NCI-H748 treated with DMSO at 0.1 percent for 48 hours (cell line): ENCODE measurements at regions not wholly inside any gene's neighbourhood (a gene's known extent, or its start where the extent isn't known, plus 50 kb on each side); places are given as distances from the start of the nearest gene placed in this dataset.

Experiments
- DNase-seq: peaks from one replicate; lab custom pipeline; 2025; lab: John Stamatoyannopoulos, UW

- DNase-seq = no peak
Observed at GRCh38 chr2:30048636-30049175, 98.1 kb upstream of the YPEL5 start.

DNA sequence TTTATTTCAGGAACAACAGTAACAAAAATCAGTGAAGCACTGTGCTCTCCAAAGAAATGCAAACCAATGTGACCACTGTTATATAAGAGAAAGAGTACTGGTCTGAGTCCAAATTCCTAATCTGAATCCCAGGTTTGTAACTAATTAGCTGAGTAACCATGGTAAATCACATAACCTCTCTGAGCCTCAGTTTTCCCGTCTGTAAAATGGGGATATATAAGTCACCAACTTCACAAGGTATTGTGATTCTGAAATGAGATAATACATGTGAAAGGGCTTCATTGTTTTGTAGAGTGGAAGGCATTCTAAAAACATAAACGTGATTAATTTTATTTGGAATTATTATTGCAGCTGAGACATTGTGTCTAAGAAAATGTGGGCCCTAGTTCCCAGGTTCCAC lies 91.3 kb upstream of the YPEL5 start:
- no peak for DNase-seq

DNA sequence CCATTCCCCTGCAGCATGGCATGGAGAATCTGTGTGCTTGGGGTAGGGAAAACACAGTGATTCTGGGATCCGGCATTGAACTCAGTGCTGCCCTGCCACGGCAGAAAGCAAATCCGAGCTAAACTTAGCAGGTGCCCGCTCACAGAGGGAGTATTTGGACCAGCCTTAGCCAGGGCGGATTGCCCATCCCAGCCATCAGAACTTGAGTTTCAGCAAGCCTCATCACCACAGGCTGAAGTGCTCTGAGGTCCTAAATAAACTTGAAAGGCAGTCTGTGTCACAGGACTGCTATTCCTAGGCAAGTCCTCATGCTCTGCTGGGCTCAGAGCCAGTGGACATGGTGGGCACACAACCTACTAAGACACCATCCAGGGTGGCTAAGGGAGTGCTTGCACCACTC lies 86.2 kb upstream of the YPEL5 start:
- DNase-seq = no peak

DNA sequence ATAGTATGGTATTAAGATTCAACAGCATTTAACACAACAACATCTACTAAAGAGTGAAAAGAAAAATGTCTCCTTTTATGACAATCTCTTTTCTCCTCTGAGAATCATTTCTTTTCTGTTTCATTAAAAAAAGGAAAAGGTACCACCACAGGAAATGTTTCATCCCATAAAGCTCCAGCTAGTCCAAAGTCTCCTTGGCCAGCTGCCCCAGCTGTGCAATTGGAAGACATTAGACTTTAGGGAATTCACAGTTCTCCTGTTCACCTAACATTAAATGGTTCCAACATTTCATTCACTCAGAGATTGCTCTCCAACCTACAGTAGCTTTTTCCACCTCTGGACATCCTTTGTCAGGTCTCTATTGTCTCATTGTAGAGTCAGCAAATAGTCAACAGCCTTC lies 78.7 kb upstream of the YPEL5 start:
- DNase-seq = no peak

DNA sequence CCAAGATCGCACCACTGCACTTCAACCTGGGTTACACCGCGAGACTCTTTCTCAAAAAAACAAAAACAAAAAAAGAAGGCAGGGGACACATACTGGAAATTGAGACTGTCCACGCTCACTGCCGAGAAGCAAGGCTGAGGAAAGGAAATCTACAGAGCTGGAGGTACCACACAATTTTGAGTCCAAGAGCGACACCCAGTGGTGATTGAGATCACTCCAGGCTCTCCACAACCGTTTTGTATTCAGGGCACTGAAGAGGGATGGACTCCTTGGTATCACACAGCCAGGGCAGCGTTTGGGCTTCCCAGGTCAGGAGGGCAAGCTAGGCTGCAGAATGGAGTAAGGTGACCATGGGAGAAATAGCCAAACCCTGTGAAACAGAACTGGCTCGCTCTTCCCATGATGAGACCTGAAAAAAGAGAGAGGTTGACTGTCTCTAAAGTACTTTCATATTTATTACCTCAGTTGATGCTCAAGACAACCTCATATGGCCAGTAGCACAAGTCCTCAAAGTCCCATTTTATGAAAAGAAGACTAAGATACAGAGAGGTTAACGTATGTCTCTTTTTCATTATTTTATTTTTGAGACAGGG lies 74.5 kb upstream of the YPEL5 start:
- DNase-seq = peak; percentile 0

DNA sequence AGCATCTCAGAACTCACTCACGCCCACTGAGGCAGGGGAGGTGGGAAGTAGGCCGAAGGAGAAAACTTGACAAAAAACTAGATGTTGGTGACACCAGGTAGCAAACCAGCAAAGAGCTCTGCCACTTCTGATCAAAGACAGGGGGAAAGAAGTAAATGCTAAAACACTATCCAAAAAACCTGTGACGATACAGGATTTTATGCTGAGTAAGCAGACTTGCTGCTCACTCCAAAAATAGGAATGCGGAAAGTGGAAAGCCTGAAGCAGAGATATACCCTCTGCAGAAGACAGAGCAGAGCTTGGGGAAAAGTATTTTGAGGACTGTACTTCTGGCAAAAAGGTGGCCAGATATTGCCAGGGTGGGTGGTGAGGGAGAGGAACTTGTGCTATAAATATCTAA lies 73.3 kb upstream of the YPEL5 start:
- DNase-seq = no peak

DNA sequence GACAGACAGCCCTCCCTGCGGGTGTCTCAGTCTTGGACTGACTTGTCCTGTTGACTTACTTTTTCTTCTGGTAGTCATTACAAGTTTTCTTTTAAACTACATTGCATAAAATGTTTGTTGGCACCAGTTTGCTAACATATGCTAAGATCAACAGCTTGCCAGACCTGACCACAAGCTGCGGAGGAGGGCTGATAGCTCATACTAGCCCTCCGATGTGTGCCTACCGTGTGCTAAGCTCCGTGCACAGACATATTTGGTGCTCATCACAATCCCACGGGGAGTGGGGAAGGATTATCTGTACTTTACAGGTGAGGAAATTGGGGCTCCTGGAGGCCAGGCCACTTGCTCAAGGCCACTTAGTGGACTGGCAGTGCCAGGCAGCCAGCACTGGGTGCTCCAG lies 72.8 kb upstream of the YPEL5 start:
- DNase-seq = no peak

DNA sequence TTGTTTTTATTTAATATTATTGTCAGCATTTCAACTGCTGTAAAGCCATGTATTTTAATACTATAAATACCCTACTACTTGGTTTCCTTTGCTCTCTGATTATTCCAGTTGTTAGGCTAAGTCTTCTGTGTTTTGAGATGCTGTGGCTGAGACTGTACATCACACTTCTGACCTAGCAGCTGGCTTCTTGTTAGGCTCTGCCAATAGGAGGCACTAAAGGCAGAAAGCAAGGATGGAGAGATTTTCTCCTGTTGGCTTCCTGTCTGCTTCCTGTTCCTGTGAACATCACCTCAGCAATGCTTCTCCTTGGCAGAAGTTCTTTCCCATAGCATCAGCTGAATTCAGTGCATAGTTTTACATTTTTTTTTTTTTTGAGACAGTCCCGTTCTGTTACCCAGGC lies 68.3 kb upstream of the YPEL5 start:
- DNase-seq = no peak

GRCh38 chr2:30084915-30085314 lies 61.9 kb upstream of the YPEL5 start:
- DNase-seq = no peak

- no peak for DNase-seq
Observed at GRCh38 chr2:30089171-30089570, 57.6 kb upstream of the YPEL5 start.

GRCh38 chr2:30095402-30095801 lies 51.4 kb upstream of the YPEL5 start:
- DNase-seq = no peak

DNA sequence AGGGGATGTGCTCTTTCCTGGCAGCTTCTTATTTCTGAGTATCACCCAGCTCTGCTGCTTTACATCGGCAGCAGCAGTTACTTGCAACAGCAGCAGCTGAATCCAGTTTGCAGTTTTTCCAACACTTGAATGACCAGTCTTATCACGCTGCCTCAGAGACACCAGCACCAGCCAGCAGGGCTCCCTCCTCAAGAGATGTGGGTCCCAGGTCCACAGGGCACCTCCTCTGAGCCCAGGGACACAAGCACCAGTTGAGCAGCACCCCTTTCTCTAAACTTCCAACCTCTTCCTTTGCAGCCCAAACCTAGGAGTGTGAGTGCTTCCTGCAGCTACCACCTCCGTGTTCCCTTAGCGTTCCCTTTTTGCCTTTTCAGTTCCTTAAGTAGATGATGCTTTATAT lies 50.4 kb upstream of the YPEL5 start:
- DNase-seq = no peak
